Esophagus squamous epithelium (tissue), 4 donors: ENCODE measurements at regions not wholly inside any gene's neighbourhood (a gene's known extent, or its start where the extent isn't known, plus 50 kb on each side); places are given as distances from the start of the nearest gene placed in this dataset.

Experiments
- POLR2A ChIP-seq, 4 donors: fragments of 450-650 bp; IDR thresholded peaks; one replicate each; pipeline ENCODE4 v1.6.1; 2017; ENCODE audit warnings: antibody characterized with exemption in 4 of 4, mild to moderate bottlenecking in 4 of 4, moderate library complexity in 3 of 4
- TF ChIP-seq, protein P1 (sequence below), 6 experiments: fragments of 450-650 bp in 4 of 6; fragments of 200-600 bp in 2 of 6; sonication (generic) in 2 of 6; IDR thresholded peaks; one replicate each; pipeline ENCODE4 v1.5.1; 2016 to 2019; ENCODE audit warnings: antibody characterized with exemption in 6 of 6, mild to moderate bottlenecking in 4 of 6, moderate library complexity in 4 of 6

DNA sequence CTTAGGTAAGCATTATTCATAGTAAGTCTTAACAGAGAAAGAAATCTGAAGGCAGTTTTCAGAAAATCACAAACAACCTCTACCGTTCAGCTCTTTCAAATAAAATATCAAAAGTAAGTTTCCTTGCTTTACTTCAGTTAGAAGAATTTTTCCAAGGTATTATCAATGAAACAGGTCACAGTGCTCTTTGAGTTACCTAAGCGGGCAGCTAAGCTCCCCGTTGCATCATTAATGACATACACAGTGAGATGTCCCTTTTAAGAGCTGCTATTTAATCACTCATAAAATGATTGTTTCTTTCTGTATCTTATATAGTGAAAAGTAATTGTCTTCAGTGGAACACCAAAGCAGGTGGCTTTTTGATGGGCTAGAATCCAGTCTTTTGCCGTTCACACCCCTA is 86.2 kb upstream of the PIK3R1 start:
- TF ChIP-seq POLR2A (IDR thresholded peaks at IDR 0.05): no peak
- TF ChIP-seq, protein P1, sequence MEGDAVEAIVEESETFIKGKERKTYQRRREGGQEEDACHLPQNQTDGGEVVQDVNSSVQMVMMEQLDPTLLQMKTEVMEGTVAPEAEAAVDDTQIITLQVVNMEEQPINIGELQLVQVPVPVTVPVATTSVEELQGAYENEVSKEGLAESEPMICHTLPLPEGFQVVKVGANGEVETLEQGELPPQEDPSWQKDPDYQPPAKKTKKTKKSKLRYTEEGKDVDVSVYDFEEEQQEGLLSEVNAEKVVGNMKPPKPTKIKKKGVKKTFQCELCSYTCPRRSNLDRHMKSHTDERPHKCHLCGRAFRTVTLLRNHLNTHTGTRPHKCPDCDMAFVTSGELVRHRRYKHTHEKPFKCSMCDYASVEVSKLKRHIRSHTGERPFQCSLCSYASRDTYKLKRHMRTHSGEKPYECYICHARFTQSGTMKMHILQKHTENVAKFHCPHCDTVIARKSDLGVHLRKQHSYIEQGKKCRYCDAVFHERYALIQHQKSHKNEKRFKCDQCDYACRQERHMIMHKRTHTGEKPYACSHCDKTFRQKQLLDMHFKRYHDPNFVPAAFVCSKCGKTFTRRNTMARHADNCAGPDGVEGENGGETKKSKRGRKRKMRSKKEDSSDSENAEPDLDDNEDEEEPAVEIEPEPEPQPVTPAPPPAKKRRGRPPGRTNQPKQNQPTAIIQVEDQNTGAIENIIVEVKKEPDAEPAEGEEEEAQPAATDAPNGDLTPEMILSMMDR (IDR thresholded peaks at IDR 0.05): no peak
